ENCODE measurements at regions not wholly inside any gene's neighbourhood (a gene's known extent, or its start where the extent isn't known, plus 50 kb on each side); places are given as distances from the start of the nearest gene placed in this dataset.

GRCh38 chr6:20024316-20024673 is 187.1 kb downstream of the ID4 start:
- TF ChIP-seq, protein P1, sequence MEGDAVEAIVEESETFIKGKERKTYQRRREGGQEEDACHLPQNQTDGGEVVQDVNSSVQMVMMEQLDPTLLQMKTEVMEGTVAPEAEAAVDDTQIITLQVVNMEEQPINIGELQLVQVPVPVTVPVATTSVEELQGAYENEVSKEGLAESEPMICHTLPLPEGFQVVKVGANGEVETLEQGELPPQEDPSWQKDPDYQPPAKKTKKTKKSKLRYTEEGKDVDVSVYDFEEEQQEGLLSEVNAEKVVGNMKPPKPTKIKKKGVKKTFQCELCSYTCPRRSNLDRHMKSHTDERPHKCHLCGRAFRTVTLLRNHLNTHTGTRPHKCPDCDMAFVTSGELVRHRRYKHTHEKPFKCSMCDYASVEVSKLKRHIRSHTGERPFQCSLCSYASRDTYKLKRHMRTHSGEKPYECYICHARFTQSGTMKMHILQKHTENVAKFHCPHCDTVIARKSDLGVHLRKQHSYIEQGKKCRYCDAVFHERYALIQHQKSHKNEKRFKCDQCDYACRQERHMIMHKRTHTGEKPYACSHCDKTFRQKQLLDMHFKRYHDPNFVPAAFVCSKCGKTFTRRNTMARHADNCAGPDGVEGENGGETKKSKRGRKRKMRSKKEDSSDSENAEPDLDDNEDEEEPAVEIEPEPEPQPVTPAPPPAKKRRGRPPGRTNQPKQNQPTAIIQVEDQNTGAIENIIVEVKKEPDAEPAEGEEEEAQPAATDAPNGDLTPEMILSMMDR (conservative IDR thresholded peaks at IDR 0.05) = no peak
- no peak for TF ChIP-seq ZFX (IDR thresholded peaks at IDR 0.05)
- H3K27ac ChIP-seq = no peak overlapping the region

GRCh38 chr6:20024978-20025377 is 187.3 kb downstream of the MBOAT1 start:
- H3K27ac ChIP-seq = no peak overlapping the region
- TF ChIP-seq, protein P1 (conservative IDR thresholded peaks at IDR 0.05) = peak; percentile 24
- TF ChIP-seq ZFX (IDR thresholded peaks at IDR 0.05) = no peak

DNA sequence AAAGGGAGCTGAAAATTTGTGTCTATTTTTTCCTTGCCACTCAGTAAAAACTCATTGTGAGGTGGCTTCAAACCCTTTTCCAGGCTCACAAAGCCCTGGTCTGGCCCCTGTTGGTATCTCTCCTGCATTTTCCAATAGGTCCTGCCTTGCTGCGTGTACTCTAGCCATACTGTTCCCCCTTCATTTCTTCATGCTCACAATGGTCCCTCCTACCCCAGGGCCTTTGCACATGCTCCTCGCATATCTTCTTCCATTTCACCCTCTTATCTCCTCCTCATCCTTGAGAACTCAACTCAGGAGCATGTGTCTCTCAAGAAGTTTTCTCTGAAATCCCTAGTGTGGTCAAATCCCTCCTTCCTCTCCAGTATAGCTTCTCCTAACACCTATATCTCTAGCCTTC is 186.6 kb downstream of the MBOAT1 start:
- no peak overlapping the region for H3K27ac ChIP-seq
- TF ChIP-seq ZFX (IDR thresholded peaks at IDR 0.05) = no peak
- TF ChIP-seq, protein P1 (conservative IDR thresholded peaks at IDR 0.05) = no peak

DNA sequence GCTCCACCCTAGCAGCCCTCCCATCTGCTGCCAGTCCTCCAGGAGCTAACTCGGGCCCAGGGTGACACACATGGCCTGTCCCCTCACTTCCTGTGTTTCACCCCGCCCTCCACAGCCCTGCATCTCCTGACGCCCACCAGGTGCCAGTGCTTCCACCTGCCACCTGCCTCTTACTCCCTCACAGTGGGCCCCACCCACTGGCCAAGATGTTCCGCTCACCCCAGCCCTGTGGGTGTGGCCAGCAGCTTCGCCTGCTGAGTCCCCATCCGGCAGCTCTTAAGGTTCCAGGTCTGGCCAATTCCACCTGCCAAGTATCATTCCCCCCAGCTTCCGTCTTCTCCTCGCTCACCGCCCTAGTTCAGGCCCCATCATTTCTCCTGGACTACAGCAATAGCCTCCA is 184.1 kb downstream of the MBOAT1 start:
- TF ChIP-seq, protein P1 (conservative IDR thresholded peaks at IDR 0.05) = no peak
- no peak for TF ChIP-seq ZFX (IDR thresholded peaks at IDR 0.05)
- H3K27ac ChIP-seq = no peak overlapping the region

- TF ChIP-seq, protein P1 (conservative IDR thresholded peaks at IDR 0.05) = no peak
- no peak for TF ChIP-seq ZFX (IDR thresholded peaks at IDR 0.05)
Measured at GRCh38 chr6:20028562-20028961, 183.7 kb downstream of the MBOAT1 start.

GRCh38 chr6:20029979-20030378 is 182.3 kb downstream of the MBOAT1 start:
- no peak overlapping the region for H3K27ac ChIP-seq
- TF ChIP-seq, protein P1 (conservative IDR thresholded peaks at IDR 0.05) = no peak
- TF ChIP-seq ZFX (IDR thresholded peaks at IDR 0.05) = no peak

More at GRCh38 chr6:20028562-20028961, 183.7 kb downstream of the MBOAT1 start:
- H3K27ac ChIP-seq = no peak overlapping the region

- no peak overlapping the region for H3K27ac ChIP-seq
- no peak for TF ChIP-seq ZFX (IDR thresholded peaks at IDR 0.05)
- TF ChIP-seq, protein P1 (conservative IDR thresholded peaks at IDR 0.05) = no peak
Measured at GRCh38 chr6:20031342-20031741, 180.9 kb downstream of the MBOAT1 start.

All from C4-2B (cell line).